ENCODE measurements at regions not wholly inside any gene's neighbourhood (a gene's known extent, or its start where the extent isn't known, plus 50 kb on each side); places are given as distances from the start of the nearest gene placed in this dataset.

GRCh38 chr2:173623438-173624319, 269.0 kb downstream of the CDCA7 start:
- H3K4me1 ChIP-seq (ENCODE audit: insufficient read depth, poor library complexity, severe bottlenecking) = no peaks in the 10 kb centered on the region
- H3K27me3 ChIP-seq (ENCODE audit: insufficient read depth, poor library complexity, severe bottlenecking) = no peaks in the 10 kb centered on the region
- no peak overlapping the region for H3K27ac ChIP-seq (ENCODE audit: poor library complexity, severe bottlenecking)
- no peak overlapping the region for H3K4me3 ChIP-seq (ENCODE audit: severe bottlenecking)
- DNase-seq (ENCODE audit: low spot score) (no peak), ATAC-seq (ENCODE audit: low read depth) (no peak)
- no peaks in the 10 kb centered on the region for H3K36me3 ChIP-seq (ENCODE audit: low read depth)
- H3K9me3 ChIP-seq (ENCODE audit: severe bottlenecking) = no peaks in the 10 kb centered on the region
- no peak for TF ChIP-seq CTCF (IDR thresholded peaks at IDR 0.05; ENCODE audit: poor library complexity, severe bottlenecking)

GRCh38 chr2:173625315-173625714, 270.6 kb downstream of the CDCA7 start:
- Histone ChIP-seq H3K4me3 (ENCODE audit: severe bottlenecking) (no peak overlapping the region), H3K36me3 (ENCODE audit: low read depth) (no peaks in the 10 kb centered on the region), H3K9me3 (ENCODE audit: severe bottlenecking) (no peaks in the 10 kb centered on the region), H3K4me1 (ENCODE audit: insufficient read depth, poor library complexity, severe bottlenecking) (no peaks in the 10 kb centered on the region), H3K27ac (ENCODE audit: poor library complexity, severe bottlenecking) (no peak overlapping the region), H3K27me3 (ENCODE audit: insufficient read depth, poor library complexity, severe bottlenecking) (no peaks in the 10 kb centered on the region)
- ATAC-seq (ENCODE audit: low read depth) = no peak
- no peak for DNase-seq (ENCODE audit: low spot score)
- TF ChIP-seq CTCF (IDR thresholded peaks at IDR 0.05; ENCODE audit: poor library complexity, severe bottlenecking) = no peak

- Histone ChIP-seq H3K9me3 (ENCODE audit: severe bottlenecking) (no peaks in the 10 kb centered on the region), H3K27me3 (ENCODE audit: insufficient read depth, poor library complexity, severe bottlenecking) (no peaks in the 10 kb centered on the region), H3K4me1 (ENCODE audit: insufficient read depth, poor library complexity, severe bottlenecking) (no peaks in the 10 kb centered on the region), H3K36me3 (ENCODE audit: low read depth) (no peaks in the 10 kb centered on the region), H3K4me3 (ENCODE audit: severe bottlenecking) (no peak overlapping the region), H3K27ac (ENCODE audit: poor library complexity, severe bottlenecking) (no peak overlapping the region)
- no peak for ATAC-seq (ENCODE audit: low read depth)
- no peak for TF ChIP-seq CTCF (IDR thresholded peaks at IDR 0.05; ENCODE audit: poor library complexity, severe bottlenecking)
- no peak for DNase-seq (ENCODE audit: low spot score)
These were observed 274.4 kb downstream of the CDCA7 start for GRCh38 chr2:173629076-173629475.

- no peak for DNase-seq (ENCODE audit: low spot score)
- Histone ChIP-seq H3K4me1 (ENCODE audit: insufficient read depth, poor library complexity, severe bottlenecking) (no peaks in the 10 kb centered on the region), H3K27ac (ENCODE audit: poor library complexity, severe bottlenecking) (no peak overlapping the region), H3K4me3 (ENCODE audit: severe bottlenecking) (no peak overlapping the region), H3K9me3 (ENCODE audit: severe bottlenecking) (no peaks in the 10 kb centered on the region), H3K36me3 (ENCODE audit: low read depth) (no peaks in the 10 kb centered on the region), H3K27me3 (ENCODE audit: insufficient read depth, poor library complexity, severe bottlenecking) (no peaks in the 10 kb centered on the region)
- TF ChIP-seq CTCF (IDR thresholded peaks at IDR 0.05; ENCODE audit: poor library complexity, severe bottlenecking) = no peak
- no peak for ATAC-seq (ENCODE audit: low read depth)
These were observed 275.9 kb downstream of the CDCA7 start for GRCh38 chr2:173630425-173631126.

GRCh38 chr2:173631127-173631460, 276.4 kb downstream of the CDCA7 start:
- no peak for DNase-seq (ENCODE audit: low spot score)
- no peak for ATAC-seq (ENCODE audit: low read depth)
- TF ChIP-seq CTCF (IDR thresholded peaks at IDR 0.05; ENCODE audit: poor library complexity, severe bottlenecking) = no peak
- no peak overlapping the region for H3K27ac ChIP-seq (ENCODE audit: poor library complexity, severe bottlenecking)
- H3K4me3 ChIP-seq (ENCODE audit: severe bottlenecking) = no peak overlapping the region
- H3K36me3 ChIP-seq (ENCODE audit: low read depth) = no peaks in the 10 kb centered on the region
- no peaks in the 10 kb centered on the region for H3K27me3 ChIP-seq (ENCODE audit: insufficient read depth, poor library complexity, severe bottlenecking)
- no peaks in the 10 kb centered on the region for H3K4me1 ChIP-seq (ENCODE audit: insufficient read depth, poor library complexity, severe bottlenecking)
- no peaks in the 10 kb centered on the region for H3K9me3 ChIP-seq (ENCODE audit: severe bottlenecking)
